IPS-18c (cell line): ENCODE measurements at regions not wholly inside any gene's neighbourhood (a gene's known extent, or its start where the extent isn't known, plus 50 kb on each side); places are given as distances from the start of the nearest gene placed in this dataset.

Experiments
- H3K4me3 ChIP-seq: 2 replicates; pipeline ENCODE4 v1.7.0; 2013; ENCODE audit warnings: low read depth, mild to moderate bottlenecking, low read length, moderate library complexity; ENCODE audit not compliant: insufficient read depth
- H3K9me3 ChIP-seq: one replicate; pipeline ENCODE4 v1.6.1; 2013; ENCODE audit warnings: mild to moderate bottlenecking, low read length, moderate library complexity; ENCODE audit not compliant: control insufficient read depth, insufficient read depth

DNA sequence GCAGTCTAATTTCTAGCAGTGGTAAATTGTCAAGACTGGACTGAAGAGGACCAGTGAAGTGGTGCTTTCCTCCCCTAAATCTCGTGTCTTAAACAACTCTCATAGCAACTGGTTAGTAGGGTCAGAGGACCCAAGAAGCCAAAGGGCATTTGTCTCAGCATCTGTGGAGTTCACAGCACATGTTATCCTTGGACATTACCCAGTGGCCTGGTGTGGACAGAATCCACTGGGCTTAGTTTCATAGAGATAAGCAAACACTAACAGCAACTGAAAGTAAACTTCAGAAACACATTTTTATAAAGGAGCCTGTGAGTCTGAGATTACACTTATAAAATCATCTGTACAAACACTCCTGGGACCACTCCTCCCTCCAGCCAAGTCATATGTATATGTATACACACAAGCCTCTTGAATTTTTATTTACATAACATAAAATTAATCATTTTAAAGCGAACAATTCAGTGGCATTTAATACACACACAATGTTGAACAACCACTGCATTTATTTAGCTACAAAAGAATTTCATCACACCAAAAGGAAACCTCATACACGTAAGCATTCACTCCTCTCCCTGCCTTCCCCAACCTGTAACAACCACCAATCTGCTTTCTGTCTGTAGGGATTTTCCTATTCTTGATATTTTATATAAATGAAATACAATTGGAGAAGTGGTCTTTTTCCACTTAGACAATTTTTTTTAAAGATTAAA lies 457.8 kb downstream of the RASEF start:
- no peak overlapping the region for H3K4me3 ChIP-seq
- H3K9me3 ChIP-seq: no peaks in the 10 kb centered on the region

DNA sequence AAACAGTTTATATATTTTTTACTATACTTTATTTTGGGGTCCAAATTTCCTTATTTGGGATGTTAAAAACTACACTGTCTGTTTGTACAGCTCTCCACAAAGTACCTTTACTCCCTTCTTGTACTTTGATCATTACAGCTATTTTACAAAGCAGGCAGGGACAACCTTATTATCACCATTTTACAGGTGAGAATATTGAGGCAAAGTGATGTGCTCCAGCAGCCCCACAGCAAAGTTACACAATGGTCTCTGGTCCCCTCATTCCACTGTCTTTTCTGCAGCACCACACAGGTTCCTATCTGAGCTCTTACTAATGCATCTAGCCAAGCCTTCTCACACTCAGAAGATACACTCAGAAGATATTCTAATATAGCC lies 457.3 kb downstream of the RASEF start:
- no peak overlapping the region for H3K4me3 ChIP-seq
- H3K9me3 ChIP-seq: no peaks in the 10 kb centered on the region

DNA sequence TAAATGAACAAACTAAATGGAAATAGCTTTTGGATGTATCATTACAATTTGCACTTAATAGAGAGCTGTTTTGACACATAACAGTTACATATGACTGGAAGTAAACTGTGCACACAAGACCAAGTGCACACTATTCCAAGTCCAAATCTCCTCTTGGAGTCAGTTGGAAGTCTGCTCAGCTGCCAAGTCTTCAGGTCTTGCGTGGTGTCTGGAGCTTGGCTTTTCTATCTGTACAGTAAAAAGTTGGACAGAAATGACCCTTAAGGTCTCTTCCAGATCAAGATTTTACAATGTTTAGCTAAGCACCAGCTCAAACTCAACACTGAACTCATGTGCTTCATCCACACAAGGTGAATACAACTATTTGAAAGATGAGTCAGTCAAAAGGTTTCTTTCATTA lies 456.9 kb downstream of the RASEF start:
- Histone ChIP-seq H3K4me3 (no peak overlapping the region), H3K9me3 (no peaks in the 10 kb centered on the region)

DNA sequence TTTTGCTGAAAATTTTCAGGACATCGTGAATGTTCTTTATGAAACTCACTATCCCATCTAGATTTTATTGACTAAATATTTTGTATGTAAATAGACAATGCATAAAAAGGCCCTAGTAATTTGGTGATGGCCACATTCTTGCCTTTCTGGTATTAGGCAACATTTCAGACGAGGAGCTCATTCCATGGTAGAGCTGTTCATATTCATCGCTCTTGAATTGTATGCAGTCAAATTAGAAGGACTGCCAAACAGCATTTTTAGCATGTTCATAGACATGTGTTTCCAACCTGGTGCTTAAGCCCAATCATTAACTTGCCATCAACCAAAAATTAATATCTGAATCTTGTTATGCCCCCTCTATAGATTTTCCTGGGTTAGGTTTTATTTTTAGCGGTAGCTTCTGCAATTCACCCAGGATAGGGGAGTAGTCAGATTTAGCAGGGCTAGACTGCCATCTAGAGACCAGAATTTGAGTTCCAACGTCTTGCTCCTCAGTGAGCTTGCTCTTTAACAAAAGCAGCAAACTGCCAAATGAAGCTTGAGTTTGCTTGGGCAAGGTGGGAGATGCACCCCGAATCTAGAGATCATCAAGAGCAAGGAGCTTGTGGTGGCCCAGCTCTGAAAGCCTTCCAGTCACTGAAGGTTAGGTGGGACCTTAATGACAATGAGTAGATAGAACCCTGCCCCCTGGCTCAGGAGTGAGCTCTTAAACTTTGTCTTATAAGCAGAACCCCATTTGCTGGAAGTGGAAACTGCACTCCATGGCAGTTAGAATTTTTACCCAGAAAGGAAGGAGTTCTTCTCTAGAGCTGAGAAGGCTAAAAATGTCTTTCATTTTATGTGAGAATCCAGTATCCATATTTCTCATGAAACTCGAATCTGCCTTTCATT lies 456.2 kb downstream of the RASEF start:
- no peaks in the 10 kb centered on the region for H3K9me3 ChIP-seq

DNA sequence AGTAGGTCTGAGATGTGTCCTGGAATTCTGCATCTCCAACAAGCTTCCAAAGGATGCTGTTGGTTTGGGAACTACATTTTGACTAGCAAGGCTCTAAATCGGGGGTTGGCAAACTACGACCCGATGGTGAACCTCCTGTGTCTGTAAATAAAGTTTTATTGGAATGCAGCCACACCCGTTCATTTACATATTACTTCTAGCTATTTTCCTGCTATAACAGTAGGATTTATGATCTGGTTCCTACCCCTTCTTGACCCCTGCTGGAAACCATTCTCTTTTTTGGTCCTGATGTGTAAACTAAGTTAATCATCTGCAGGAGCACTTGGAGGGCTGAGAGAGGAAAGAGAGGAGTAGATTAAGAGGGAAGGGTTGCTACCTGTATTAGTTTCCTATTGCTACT lies 454.5 kb downstream of the RASEF start:
- Histone ChIP-seq H3K4me3 (no peak overlapping the region), H3K9me3 (no peaks in the 10 kb centered on the region)

More for the DNA sequence above, 456.2 kb downstream of the RASEF start:
- H3K4me3 ChIP-seq: no peak overlapping the region

DNA sequence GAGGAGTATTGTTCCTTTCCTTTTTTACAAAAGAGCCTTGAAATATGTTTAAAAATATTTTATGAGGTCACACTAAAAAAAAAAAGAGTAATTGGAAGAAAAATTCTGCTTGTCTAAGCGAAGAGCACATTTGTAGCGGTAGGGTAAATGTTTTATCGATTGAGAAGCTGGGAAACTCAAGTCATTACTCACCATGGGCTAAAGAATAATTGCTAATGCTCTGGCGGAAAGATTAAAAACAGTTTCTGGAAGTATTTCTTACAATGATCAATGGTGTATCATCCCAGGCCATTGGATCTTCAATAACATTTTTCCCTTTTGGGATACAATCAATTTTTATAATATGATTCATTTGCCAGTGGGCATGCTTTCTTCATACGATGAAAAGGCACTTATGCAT lies 450.0 kb downstream of the RASEF start:
- H3K4me3 ChIP-seq: no peak overlapping the region
- H3K9me3 ChIP-seq: no peaks in the 10 kb centered on the region

DNA sequence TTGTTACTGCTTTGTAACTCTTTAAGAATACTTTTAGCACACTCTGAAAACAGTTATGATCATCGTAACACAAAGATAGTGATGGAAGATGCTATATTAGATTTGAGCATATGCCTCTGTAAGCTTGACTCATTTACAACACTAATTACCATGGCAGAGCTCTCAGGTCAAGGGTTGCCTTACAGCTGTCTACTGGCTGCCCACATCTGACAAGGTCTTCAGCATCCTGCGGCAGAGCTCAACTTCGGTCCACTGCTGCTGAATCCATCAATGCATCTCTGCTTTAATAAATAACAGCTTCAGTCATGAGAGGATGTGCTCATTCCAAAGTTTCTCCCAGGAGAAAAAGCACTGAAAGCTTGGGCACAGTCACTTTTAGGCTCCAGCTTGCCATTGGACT lies 449.4 kb downstream of the RASEF start:
- Histone ChIP-seq H3K4me3 (no peak overlapping the region), H3K9me3 (no peaks in the 10 kb centered on the region)

DNA sequence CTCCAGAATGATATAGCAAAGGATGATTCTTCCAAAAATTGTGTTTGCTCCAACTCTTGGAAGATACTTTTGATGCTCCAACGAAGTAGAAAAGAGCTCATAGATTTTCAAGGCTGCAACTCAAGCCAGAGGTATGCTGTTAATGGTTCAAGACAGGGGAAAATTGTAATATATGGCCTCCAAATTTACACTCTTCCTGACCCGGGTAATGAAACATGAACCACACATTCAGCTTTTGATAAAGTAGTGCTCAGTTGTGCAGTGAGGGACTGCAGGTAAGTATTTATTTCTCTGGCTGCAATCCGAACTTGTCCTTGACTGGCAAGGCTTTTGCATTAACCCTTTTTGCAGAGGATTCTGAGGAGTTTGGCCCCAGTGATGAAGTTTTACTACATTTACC lies 446.4 kb downstream of the RASEF start:
- no peaks in the 10 kb centered on the region for H3K9me3 ChIP-seq
- no peak overlapping the region for H3K4me3 ChIP-seq

DNA sequence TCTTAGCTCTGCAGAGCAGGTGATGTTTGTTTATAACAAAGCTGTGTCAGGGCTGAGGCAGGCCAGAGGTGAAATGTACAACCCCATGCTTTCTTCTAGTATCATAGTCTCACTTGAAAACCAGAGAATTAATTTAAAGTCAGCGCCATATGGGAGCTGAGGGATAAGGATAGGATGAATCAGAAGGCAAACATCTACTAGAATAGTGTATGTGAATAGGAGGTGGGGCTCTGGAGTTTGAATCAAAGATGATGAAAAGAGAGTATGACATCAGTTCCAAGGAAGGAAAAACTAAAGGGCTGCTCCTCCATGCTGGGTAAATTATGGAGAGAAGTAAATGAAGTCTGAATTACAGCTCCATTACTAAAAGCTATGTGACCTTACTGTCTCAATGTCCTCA lies 441.5 kb downstream of the RASEF start:
- no peak overlapping the region for H3K4me3 ChIP-seq

DNA sequence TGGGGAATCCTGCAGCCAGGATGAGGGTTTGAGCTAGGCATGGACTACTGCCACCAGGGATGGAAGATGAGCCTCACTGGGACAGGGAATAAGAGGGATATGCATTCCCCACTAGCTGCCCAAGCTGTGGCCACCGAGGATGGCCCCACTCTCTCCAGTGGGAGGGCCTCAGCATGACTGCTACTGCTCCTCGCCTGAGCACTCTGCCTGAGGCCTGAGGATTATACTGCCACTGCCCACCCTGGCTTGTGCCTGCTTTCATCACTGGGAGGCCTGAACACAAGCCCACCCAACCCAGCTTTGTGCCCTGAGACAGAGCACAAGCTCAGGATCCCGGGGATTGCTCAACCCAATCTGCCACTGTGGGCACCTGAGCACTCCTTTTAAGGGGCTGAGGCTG lies 425.6 kb downstream of the RASEF start:
- Histone ChIP-seq H3K4me3 (no peak overlapping the region), H3K9me3 (peaks cover 3% of the 10 kb centered on the region)

More for the DNA sequence above, 441.5 kb downstream of the RASEF start:
- H3K9me3 ChIP-seq: no peaks in the 10 kb centered on the region

DNA sequence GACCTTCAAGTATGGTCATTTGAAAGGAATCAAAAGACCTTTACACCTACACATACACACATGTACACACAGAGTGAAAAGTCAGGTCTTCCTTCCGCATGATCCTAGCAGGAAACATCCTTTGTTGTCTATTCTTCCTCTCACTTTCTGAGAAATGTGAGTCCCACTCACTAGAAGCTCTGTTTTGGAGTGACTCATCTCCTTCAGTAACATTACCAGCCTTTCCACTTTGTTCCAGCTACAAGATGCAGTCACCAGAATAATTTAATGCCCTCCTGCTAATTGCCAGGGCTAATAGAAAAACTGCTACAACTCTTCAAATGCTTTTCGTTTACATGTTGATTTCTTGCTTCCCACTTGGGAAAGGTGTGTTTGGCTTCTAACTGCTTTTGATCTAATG lies 417.3 kb downstream of the RASEF start:
- H3K4me3 ChIP-seq: no peak overlapping the region
- no peaks in the 10 kb centered on the region for H3K9me3 ChIP-seq

DNA sequence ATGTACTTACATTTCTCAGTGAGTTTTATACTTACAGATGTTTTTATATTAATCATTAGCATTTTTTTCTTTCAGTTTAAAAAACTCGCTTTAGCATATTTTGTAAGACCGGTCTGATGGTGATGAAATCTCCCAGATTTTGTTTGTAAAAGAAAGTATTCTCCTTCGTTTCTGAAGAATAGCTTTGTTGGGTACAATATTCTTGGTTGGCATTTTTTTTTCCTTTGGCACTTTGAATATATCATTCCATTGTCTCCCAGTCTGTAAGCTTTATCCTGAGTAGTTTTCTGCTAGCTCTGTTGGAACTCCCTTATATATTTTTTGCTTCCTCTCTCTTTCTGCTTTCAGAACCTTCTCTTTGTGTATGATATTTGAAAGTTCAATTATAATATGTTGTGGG lies 412.6 kb downstream of the RASEF start:
- Histone ChIP-seq H3K4me3 (no peak overlapping the region), H3K9me3 (no peaks in the 10 kb centered on the region)

DNA sequence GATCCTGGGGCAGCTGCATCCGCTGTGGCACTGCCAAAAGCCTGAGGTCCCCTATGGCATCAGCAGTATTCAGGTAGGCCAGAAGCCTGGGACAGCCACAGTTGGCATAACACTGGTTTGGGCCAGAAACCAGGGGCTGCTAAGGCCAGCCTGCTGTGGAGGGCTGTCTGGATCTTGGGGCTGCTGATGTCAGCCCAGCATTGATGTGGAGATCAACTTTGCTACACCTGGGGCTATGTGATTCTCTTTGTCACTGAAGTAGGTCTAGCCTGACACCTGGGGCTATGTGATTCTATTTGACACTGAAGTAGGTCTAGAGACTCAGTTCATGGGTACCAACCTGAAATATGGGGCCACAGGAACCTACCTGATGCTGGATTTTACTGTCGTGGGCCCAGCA lies 411.5 kb downstream of the RASEF start:
- Histone ChIP-seq H3K4me3 (no peak overlapping the region), H3K9me3 (no peaks in the 10 kb centered on the region)

DNA sequence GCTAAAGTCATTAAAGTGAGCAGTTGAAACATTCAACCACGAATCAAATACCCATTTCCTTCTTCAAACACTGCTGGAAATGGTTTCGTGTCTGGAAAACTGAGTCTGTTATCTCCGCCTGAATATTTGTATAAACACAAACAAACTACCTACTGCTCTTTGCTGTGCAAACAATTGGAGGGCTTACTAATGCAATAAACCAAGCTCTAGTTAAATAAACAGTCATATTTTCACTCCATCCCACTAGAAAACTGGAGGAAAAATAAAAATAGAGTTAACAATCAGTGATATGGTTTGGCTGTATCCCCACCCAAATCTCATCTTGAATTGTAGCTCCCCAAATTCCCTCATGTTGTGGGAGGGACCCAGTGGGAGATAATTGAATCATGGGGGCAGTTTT lies 397.6 kb downstream of the RASEF start:
- Histone ChIP-seq H3K4me3 (no peak overlapping the region), H3K9me3 (no peaks in the 10 kb centered on the region)

DNA sequence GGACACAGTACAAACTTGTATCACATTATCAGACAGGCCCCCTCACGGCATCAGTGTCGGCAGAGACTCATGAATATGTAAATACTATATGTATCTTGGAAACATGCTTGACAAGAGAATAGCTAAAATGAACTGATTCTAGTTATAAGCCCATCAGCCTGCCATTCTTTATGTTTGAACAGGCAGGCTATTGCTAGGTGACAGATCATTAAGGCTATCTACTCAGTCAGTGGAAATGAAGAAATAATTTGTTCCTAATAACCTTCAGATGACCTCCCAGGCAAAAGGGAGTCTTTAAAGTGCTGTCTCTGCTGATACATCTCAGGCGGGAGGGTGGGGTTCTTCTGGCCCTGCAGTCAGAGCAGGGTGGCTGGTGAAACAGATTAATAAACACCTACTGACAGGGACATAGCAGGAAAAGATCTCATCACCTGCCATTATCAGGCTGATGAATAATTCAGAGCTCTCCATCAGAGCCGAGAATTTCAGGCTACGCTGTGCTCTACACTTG lies 394.2 kb downstream of the RASEF start:
- no peaks in the 10 kb centered on the region for H3K9me3 ChIP-seq
- H3K4me3 ChIP-seq: no peak overlapping the region

DNA sequence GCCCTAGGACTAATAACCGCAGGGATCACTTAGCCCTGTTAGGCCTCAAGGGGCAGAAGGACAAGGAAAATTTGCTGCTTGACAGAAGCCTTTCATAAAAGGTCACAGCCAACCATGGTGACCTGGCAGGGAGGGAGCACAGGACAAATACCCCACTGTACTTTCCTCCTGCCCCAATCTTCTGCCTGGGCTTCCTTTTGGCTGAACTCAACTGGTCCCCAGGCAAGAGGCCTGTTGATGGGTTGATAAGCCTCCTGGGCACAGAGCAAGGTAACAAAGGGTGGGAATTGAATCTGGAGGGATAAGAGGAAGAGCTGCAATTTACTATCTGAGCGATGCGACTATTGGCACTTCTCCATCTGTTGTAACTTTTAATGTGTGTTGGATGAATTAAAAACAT lies 392.9 kb downstream of the RASEF start:
- Histone ChIP-seq H3K4me3 (no peak overlapping the region), H3K9me3 (no peaks in the 10 kb centered on the region)

DNA sequence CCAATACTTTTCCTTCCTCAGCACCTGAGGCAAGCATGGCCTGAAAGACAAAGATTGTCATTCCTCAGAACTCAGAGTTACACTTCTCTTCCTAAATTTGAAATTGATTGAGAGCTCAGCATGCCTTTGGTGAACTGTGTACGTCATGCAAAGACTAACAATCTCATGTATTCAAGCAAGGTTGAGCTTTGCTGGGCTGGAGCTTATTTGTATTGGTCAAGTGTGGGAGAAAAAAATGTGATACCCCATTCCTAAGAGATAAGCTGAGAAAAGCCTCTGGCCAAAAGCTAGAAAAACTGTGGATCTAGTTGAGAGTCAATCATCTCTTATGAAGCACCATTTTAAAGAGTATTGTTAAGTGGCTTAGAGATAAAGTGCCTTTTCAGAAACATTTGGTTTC lies 392.2 kb downstream of the RASEF start:
- Histone ChIP-seq H3K4me3 (no peak overlapping the region), H3K9me3 (no peaks in the 10 kb centered on the region)

DNA sequence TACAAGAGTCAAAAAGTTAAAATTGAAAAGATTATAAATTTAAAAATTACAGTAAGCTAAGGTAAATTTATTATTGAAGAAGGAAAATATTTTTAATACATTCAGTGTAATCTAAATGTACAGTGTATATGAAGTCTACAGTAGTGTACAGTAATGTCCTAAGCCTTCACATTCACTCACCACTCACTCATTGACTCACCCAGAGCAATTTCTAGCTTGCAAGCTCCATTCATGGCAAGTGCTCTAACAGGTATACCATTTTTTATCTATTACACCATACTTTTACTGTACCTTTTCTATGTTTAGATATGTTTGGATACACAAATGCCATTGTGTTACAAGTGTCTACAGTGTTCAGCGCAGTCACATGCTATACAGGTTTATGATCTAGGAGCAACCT lies 389.7 kb downstream of the RASEF start:
- H3K4me3 ChIP-seq: no peak overlapping the region
- H3K9me3 ChIP-seq: no peaks in the 10 kb centered on the region
